Tibial nerve (tissue), 4 donors: ENCODE measurements at regions not wholly inside any gene's neighbourhood (a gene's known extent, or its start where the extent isn't known, plus 50 kb on each side); places are given as distances from the start of the nearest gene placed in this dataset.

Experiments used
- CTCF ChIP-seq, 5 experiments: fragments of 200-600 bp in 3 of 5; fragments of 450-650 bp in 2 of 5; sonication (generic) in 3 of 5; IDR thresholded peaks; one replicate each; pipeline ENCODE4 v1.5.1; 2016 to 2019; ENCODE audit warnings: antibody characterized with exemption in 5 of 5, mild to moderate bottlenecking in 3 of 5, moderate library complexity in 2 of 5
- EP300 ChIP-seq, 2 donors: sonication (generic); formaldehyde crosslinking; IDR thresholded peaks; one replicate each; pipeline ENCODE4 v1.6.1; 2017; ENCODE audit warnings: antibody characterized with exemption in 2 of 2, mild to moderate bottlenecking in 1 of 2
- POLR2A ChIP-seq, 2 donors: fragments of 450-650 bp; IDR thresholded peaks; one replicate each; pipeline ENCODE4 v1.6.1; 2017; ENCODE audit warnings: antibody characterized with exemption in 2 of 2, mild to moderate bottlenecking in 2 of 2, moderate library complexity in 2 of 2

GRCh38 chr16:17994027-17994426 lies 342.5 kb downstream of the NPIPA8 start:
- TF ChIP-seq CTCF (IDR thresholded peaks at IDR 0.05): no peak
- no peak for TF ChIP-seq EP300 (IDR thresholded peaks at IDR 0.05)
- no peak for TF ChIP-seq POLR2A (IDR thresholded peaks at IDR 0.05)
